H1 (cell line): ENCODE measurements at regions not wholly inside any gene's neighbourhood (a gene's known extent, or its start where the extent isn't known, plus 50 kb on each side); places are given as distances from the start of the nearest gene placed in this dataset.

ENCODE experiments used
- CTCF ChIA-PET: fragments of 300-600 bp; sonication (Branson Sonifier 250); formaldehyde crosslinking; loops from one replicate; lab custom pipeline; 2021; ENCODE audit not compliant: partially characterized antibody; lab: Charles Lee
- POLR2A ChIA-PET: fragments of 300-600 bp; sonication (Branson Sonifier 250); formaldehyde crosslinking; loops from one replicate; lab custom pipeline; 2021; ENCODE audit warnings: inconsistent platforms; ENCODE audit not compliant: partially characterized antibody; lab: Charles Lee
- DNase-seq, 2 experiments: peaks; one replicate each; pipeline versions ENCODE4 v3.0.0 to v3.0.0-alpha.2; 2010 to 2022; ENCODE audit warnings: low spot score in 2 of 2, low read depth in 1 of 2, mixed read lengths in 1 of 2
- FAIRE-seq: peaks from 2 replicates; lab custom pipeline; 2011; peaks lifted over from hg19 to GRCh38; lab: Jason Lieb, UNC
- H2AFZ ChIP-seq: 2 replicates; pipeline ENCODE4 v1.8.1; 2012; ENCODE audit warnings: low read length, inconsistent platforms
- H2AK5ac ChIP-seq: 2 replicates; pipeline ENCODE4 v1.6.1; 2013; ENCODE audit warnings: low read depth, low read length
- H2BK120ac ChIP-seq: replicated peaks from 2 replicates; pipeline ENCODE3; 2013; ENCODE audit warnings: low read depth, low read length, inconsistent platforms
- H2BK12ac ChIP-seq: 2 replicates; pipeline ENCODE4 v1.6.1; 2013; ENCODE audit warnings: low read depth, low read length
- H2BK15ac ChIP-seq: 2 replicates; pipeline ENCODE4 v1.6.1; 2013; ENCODE audit warnings: low read length
- H2BK20ac ChIP-seq: 2 replicates; pipeline ENCODE4 v1.6.1; 2013; ENCODE audit warnings: low read length
- H2BK5ac ChIP-seq: 2 replicates; pipeline ENCODE4 v1.6.1; 2013; ENCODE audit warnings: low read depth, low read length
- H3K14ac ChIP-seq: 2 replicates; pipeline ENCODE4 v1.6.1; 2013; ENCODE audit warnings: inconsistent platforms; ENCODE audit not compliant: insufficient read length
- H3K18ac ChIP-seq: 2 replicates; pipeline ENCODE4 v1.6.1; 2013; ENCODE audit warnings: low read length; ENCODE audit errors: extremely low read depth
- H3K23ac ChIP-seq: 2 replicates; pipeline ENCODE4 v1.6.1; 2013; ENCODE audit warnings: inconsistent platforms; ENCODE audit not compliant: insufficient read length
- H3K23me2 ChIP-seq: 2 replicates; pipeline ENCODE4 v1.6.1; 2013; ENCODE audit warnings: low read depth, low read length
- H3K27ac ChIP-seq: 2 replicates; pipeline ENCODE4 v1.6.1; 2011; ENCODE audit warnings: low read depth, low read length, inconsistent platforms
- H3K27me3 ChIP-seq, 4 experiments: replicated peaks in 1 of 4; 1 replicate in 1 of 4; 2 replicates in 3 of 4; pipeline versions ENCODE4 v1.6.1 to v1.8.1; 2011 to 2013; ENCODE audit warnings: low read length in 3 of 4, mild to moderate bottlenecking in 3 of 4, inconsistent platforms in 2 of 4, mixed read lengths in 2 of 4, moderate library complexity in 1 of 4; ENCODE audit not compliant: control insufficient read depth in 3 of 4, insufficient read depth in 3 of 4; ENCODE audit errors: extremely low read depth in 1 of 4
- H3K36me3 ChIP-seq, 4 experiments: 2 replicates each; pipeline versions ENCODE4 v1.6.1 to v1.8.1; 2011 to 2013; ENCODE audit warnings: mild to moderate bottlenecking in 4 of 4, low read length in 3 of 4, moderate library complexity in 2 of 4, control low read depth in 1 of 4, inconsistent platforms in 1 of 4; ENCODE audit not compliant: insufficient read depth in 4 of 4, control insufficient read depth in 2 of 4
- H3K4ac ChIP-seq: replicated peaks from 2 replicates; pipeline ENCODE3; 2013; ENCODE audit warnings: low read length, low read depth, mixed read lengths, inconsistent platforms; ENCODE audit not compliant: insufficient read length
- H3K4me1 ChIP-seq, 4 experiments: replicated peaks in 1 of 4; 1 replicate in 1 of 4; 2 replicates in 3 of 4; pipeline versions ENCODE4 v1.6.1 to v1.8.1; 2011 to 2013; ENCODE audit warnings: low read length in 3 of 4, inconsistent platforms in 2 of 4, mixed read lengths in 1 of 4; ENCODE audit not compliant: insufficient read depth in 4 of 4, control insufficient read depth in 3 of 4
- H3K4me2 ChIP-seq, 2 experiments: 2 replicates each; pipeline versions ENCODE4 v1.6.1 to v1.8.1; 2011 to 2013; ENCODE audit warnings: low read depth in 2 of 2, low read length in 2 of 2, control low read depth in 1 of 2, inconsistent platforms in 1 of 2, mild to moderate bottlenecking in 1 of 2; ENCODE audit not compliant: insufficient read depth in 1 of 2
- H3K4me3 ChIP-seq, 4 experiments: fragments of 200-600, 300-600 bp in 1 of 4; sonication (generic), shearing (Covaris generic), sonication (Bioruptor Twin) in 1 of 4; 2 replicates each; pipeline versions ENCODE4 v1.5.1 to v1.8.1; 2011 to 2016; ENCODE audit warnings: low read length in 4 of 4, low read depth in 3 of 4, control low read depth in 2 of 4, inconsistent platforms in 2 of 4, mild to moderate bottlenecking in 2 of 4, mixed read lengths in 1 of 4, moderate library complexity in 1 of 4; ENCODE audit not compliant: insufficient read depth in 2 of 4; ENCODE audit errors: extremely low read depth in 1 of 4
- H3K56ac ChIP-seq: replicated peaks from 2 replicates; pipeline ENCODE3; 2013; ENCODE audit warnings: low read depth, mild to moderate bottlenecking, mixed read lengths, low read length, inconsistent platforms; ENCODE audit not compliant: insufficient read length
- H3K79me1 ChIP-seq: 2 replicates; pipeline ENCODE4 v1.6.1; 2013; ENCODE audit warnings: low read depth, low read length, control low read depth
- H3K79me2 ChIP-seq, 2 experiments: 2 replicates each; pipeline versions ENCODE4 v1.6.1 to v1.8.1; 2012 to 2013; ENCODE audit warnings: low read length in 2 of 2, mild to moderate bottlenecking in 2 of 2, inconsistent platforms in 1 of 2; ENCODE audit not compliant: insufficient read depth in 2 of 2, control insufficient read depth in 1 of 2
- H3K9ac ChIP-seq, 4 experiments: replicated peaks in 1 of 4; 1 replicate in 1 of 4; 2 replicates in 3 of 4; pipeline versions ENCODE4 v1.6.1 to v1.8.1; 2011 to 2013; ENCODE audit warnings: low read depth in 3 of 4, low read length in 3 of 4, control low read depth in 2 of 4, mild to moderate bottlenecking in 2 of 4, moderate library complexity in 2 of 4, inconsistent platforms in 1 of 4; ENCODE audit errors: extremely low read depth in 1 of 4
- H3K9me3 ChIP-seq, 2 experiments: 2 replicates each; pipeline versions ENCODE4 v1.6.1 to v1.8.1; 2012 to 2013; ENCODE audit warnings: mild to moderate bottlenecking in 2 of 2, moderate library complexity in 2 of 2, control low read depth in 1 of 2, inconsistent platforms in 1 of 2, low read depth in 1 of 2, low read length in 1 of 2, mixed read lengths in 1 of 2; ENCODE audit not compliant: insufficient read depth in 2 of 2
- H4K20me1 ChIP-seq, 2 experiments: replicated peaks in 1 of 2; 2 replicates each; pipeline versions ENCODE3 to v1.8.1; 2011 to 2013; ENCODE audit warnings: inconsistent platforms in 2 of 2, low read length in 2 of 2, mild to moderate bottlenecking in 1 of 2; ENCODE audit not compliant: insufficient read depth in 2 of 2, control insufficient read depth in 1 of 2
- H4K5ac ChIP-seq: 2 replicates; pipeline ENCODE4 v1.6.1; 2013; ENCODE audit warnings: low read length, low read depth, mixed read lengths, inconsistent platforms; ENCODE audit not compliant: insufficient read length
- H4K8ac ChIP-seq: 2 replicates; pipeline ENCODE4 v1.8.0; 2013; ENCODE audit warnings: mild to moderate bottlenecking, moderate library complexity, low read length, inconsistent platforms; ENCODE audit not compliant: insufficient read depth; ENCODE audit errors: extremely low read depth
- H4K91ac ChIP-seq: replicated peaks from 2 replicates; pipeline ENCODE3; 2013; ENCODE audit warnings: low read length, mixed read lengths, inconsistent platforms; ENCODE audit not compliant: insufficient read length
- BACH1 ChIP-seq: IDR thresholded peaks from 2 replicates; pipeline ENCODE4 v1.6.1; 2012; ENCODE audit warnings: low read length, improper control_type of control experiment
- BRCA1 ChIP-seq: IDR thresholded peaks from 2 replicates; pipeline ENCODE4 v1.6.1; 2012; ENCODE audit warnings: low read depth, low read length, improper control_type of control experiment
- EGR1 ChIP-seq: IDR thresholded peaks from 2 replicates; pipeline ENCODE4 v1.6.1; 2011; ENCODE audit warnings: low read depth, low read length, borderline replicate concordance
- FOSL1 ChIP-seq: IDR thresholded peaks from 2 replicates; pipeline ENCODE4 v1.6.1; 2011; ENCODE audit warnings: mild to moderate bottlenecking, low read depth, low read length, moderate library complexity; ENCODE audit not compliant: insufficient read depth
- KDM5A ChIP-seq: fragments of 200-600 bp; IDR thresholded peaks from 2 replicates; pipeline ENCODE4 v1.7.1; 2012; ENCODE audit warnings: mild to moderate bottlenecking, low read length, inconsistent platforms, mixed read lengths
- POLR2A ChIP-seq, 2 experiments: IDR thresholded peaks; 1 replicate in 1 of 2; 2 replicates in 1 of 2; pipeline ENCODE4 v1.6.1; 2011; ENCODE audit warnings: low read depth in 2 of 2, low read length in 2 of 2, mild to moderate bottlenecking in 2 of 2; ENCODE audit errors: control extremely low read depth in 1 of 2
- SAP30 ChIP-seq: fragments of 300-600 bp; sonication (generic); IDR thresholded peaks from 2 replicates; pipeline ENCODE4 v1.7.1; 2012; ENCODE audit warnings: low read length, moderate library complexity, mild to moderate bottlenecking, inconsistent platforms; ENCODE audit not compliant: insufficient read depth, insufficient replicate concordance
- SIX5 ChIP-seq: IDR thresholded peaks from 2 replicates; pipeline ENCODE4 v1.6.1; 2011; ENCODE audit warnings: mild to moderate bottlenecking, low read depth, low read length
- TEAD4 ChIP-seq: IDR thresholded peaks from 2 replicates; pipeline ENCODE4 v1.6.1; 2012; ENCODE audit warnings: low read depth, low read length, inconsistent platforms, mixed read lengths
- WGBS, 2 experiments: shearing (Covaris generic) in 1 of 2; methylation state at CpG; one replicate each; pipeline versions ENCODE4 v1.1.6 to v1.1.7; 2013 to 2015; ENCODE audit warnings: low lambda C conversion rate in 2 of 2, mixed read lengths in 2 of 2, inconsistent platforms in 1 of 2, low coverage in 1 of 2, missing lambda C conversion rate in 1 of 2; ENCODE audit not compliant: insufficient replicate concordance in 2 of 2, insufficient coverage in 1 of 2, insufficient read length in 1 of 2; ENCODE audit errors: extremely low coverage in 1 of 2, missing lambda C conversion rate in 1 of 2; 5-methylcytosine and 5-hydroxymethylcytosine counted together
- TF ChIP-seq, protein P1 (sequence below), 3 experiments: IDR thresholded peaks; 1 replicate in 2 of 3; 2 replicates in 1 of 3; pipeline versions ENCODE4 v1.5.1 to v1.6.1; 2011; ENCODE audit warnings: low read length in 3 of 3, mild to moderate bottlenecking in 3 of 3, inconsistent platforms in 2 of 3, low read depth in 1 of 3, moderate library complexity in 1 of 3; ENCODE audit not compliant: insufficient read depth in 1 of 3; ENCODE audit errors: control extremely low read depth in 1 of 3
- TF ChIP-seq, protein P2 (sequence below): IDR thresholded peaks from 2 replicates; pipeline ENCODE4 v1.6.1; 2012; ENCODE audit warnings: inconsistent platforms

DNA sequence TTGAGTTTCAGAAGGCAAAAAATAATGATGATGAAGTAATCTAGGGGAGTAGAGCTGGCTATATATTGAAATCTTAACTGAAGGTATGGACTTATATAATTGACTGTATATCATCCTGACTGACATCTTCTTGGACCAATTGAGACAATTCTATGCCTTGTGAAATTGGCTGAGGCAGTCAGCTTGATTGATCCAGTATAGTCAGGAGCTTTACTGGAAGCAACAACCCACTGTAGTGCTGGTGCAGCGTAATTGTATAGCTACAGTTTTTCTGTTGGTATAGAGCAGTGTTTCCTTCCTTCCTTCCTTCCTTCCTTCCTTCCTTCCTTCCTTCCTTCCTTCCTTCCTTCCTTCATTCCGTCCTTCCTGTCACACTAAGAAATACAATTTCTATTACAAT, 268.0 kb downstream of the NUF2 start:
- Histone ChIP-seq H4K20me1 (no peaks in the 10 kb centered on the region), H4K8ac (no peak overlapping the region), H3K27me3 (no peaks in the 10 kb centered on the region), H3K9ac (no peak overlapping the region), H3K4me3 (no peak overlapping the region), H3K27ac (no peak overlapping the region), H3K4me2 (no peak overlapping the region), H2BK120ac (no peak overlapping the region), H3K9me3 (peaks cover 0 to 13% of the 10 kb centered on the region in 2 experiments; a peak in 2 of 4 replicates), H2BK20ac (no peak overlapping the region), H2BK12ac (no peak overlapping the region), H3K23me2 (no peaks in the 10 kb centered on the region), H2BK15ac (no peak overlapping the region), H3K23ac (no peak overlapping the region), H3K36me3 (peaks cover 0 to 3% (median 0%) of the 10 kb centered on the region in 4 experiments; a peak in 1 of 8 replicates), H3K79me2 (no peaks in the 10 kb centered on the region), H4K5ac (no peak overlapping the region), H3K79me1 (no peaks in the 10 kb centered on the region), H3K14ac (no peak overlapping the region), H2BK5ac (no peak overlapping the region), H2AK5ac (no peak overlapping the region), H4K91ac (no peak overlapping the region), H3K56ac (no peak overlapping the region), H2AFZ (no peak overlapping the region), H3K18ac (no peak overlapping the region), H3K4ac (no peak overlapping the region), H3K4me1 (no peaks in the 10 kb centered on the region)
- DNase-seq (no peak), FAIRE-seq (no peak)
- TF ChIP-seq SAP30: no peak
- no peak for TF ChIP-seq POLR2A (IDR thresholded peaks at IDR 0.05; ENCODE audit: control extremely low read depth in 1 of 2, low read depth in 2 of 2, low read length in 2 of 2)
- TF ChIP-seq KDM5A: no peak
- TF ChIP-seq, protein P1, sequence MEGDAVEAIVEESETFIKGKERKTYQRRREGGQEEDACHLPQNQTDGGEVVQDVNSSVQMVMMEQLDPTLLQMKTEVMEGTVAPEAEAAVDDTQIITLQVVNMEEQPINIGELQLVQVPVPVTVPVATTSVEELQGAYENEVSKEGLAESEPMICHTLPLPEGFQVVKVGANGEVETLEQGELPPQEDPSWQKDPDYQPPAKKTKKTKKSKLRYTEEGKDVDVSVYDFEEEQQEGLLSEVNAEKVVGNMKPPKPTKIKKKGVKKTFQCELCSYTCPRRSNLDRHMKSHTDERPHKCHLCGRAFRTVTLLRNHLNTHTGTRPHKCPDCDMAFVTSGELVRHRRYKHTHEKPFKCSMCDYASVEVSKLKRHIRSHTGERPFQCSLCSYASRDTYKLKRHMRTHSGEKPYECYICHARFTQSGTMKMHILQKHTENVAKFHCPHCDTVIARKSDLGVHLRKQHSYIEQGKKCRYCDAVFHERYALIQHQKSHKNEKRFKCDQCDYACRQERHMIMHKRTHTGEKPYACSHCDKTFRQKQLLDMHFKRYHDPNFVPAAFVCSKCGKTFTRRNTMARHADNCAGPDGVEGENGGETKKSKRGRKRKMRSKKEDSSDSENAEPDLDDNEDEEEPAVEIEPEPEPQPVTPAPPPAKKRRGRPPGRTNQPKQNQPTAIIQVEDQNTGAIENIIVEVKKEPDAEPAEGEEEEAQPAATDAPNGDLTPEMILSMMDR (IDR thresholded peaks at IDR 0.05; ENCODE audit: control extremely low read depth in 1 of 3, insufficient read depth in 1 of 3, low read depth in 1 of 3, low read length in 3 of 3): no peak
- no peak for TF ChIP-seq EGR1
- no peak for TF ChIP-seq BACH1
- TF ChIP-seq TEAD4: no peak
- TF ChIP-seq, protein P2, sequence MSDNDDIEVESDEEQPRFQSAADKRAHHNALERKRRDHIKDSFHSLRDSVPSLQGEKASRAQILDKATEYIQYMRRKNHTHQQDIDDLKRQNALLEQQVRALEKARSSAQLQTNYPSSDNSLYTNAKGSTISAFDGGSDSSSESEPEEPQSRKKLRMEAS: no peak
- TF ChIP-seq FOSL1: no peak
- TF ChIP-seq BRCA1: no peak
- no peak for TF ChIP-seq SIX5
- ChIA-PET POLR2A (no interaction called here), CTCF (no interaction called here)
- WGBS, 2 experiments: 83% methylated on average over 2 of the region's 2 CpGs; no CpG with 5 or more reads in 1 of the 2 experiments
